A549 (cell line): ENCODE measurements at regions not wholly inside any gene's neighbourhood (a gene's known extent, or its start where the extent isn't known, plus 50 kb on each side); places are given as distances from the start of the nearest gene placed in this dataset.

Experiments used
- CTCF ChIP-seq: fragments of >200 bp; sonication (Bioruptor Twin); formaldehyde crosslinking; IDR thresholded peaks from 3 replicates; pipeline ENCODE4 v1.5.1; 2016
- EHMT2 ChIP-seq: fragments of 200-600 bp; sonication (generic); IDR thresholded peaks from 2 replicates; pipeline ENCODE4 v1.6.1; 2016; ENCODE audit warnings: antibody characterized with exemption, low read depth, mild to moderate bottlenecking, moderate library complexity
- FOSL2 ChIP-seq, 2 experiments: fragments of 450-650 bp in 1 of 2; fragments of >200 bp in 1 of 2; sonication (Bioruptor Twin) in 1 of 2; formaldehyde crosslinking; IDR thresholded peaks; 2 replicates each; pipeline versions ENCODE4 v1.5.0 to v1.6.1; 2016 to 2020; ENCODE audit warnings: mild to moderate bottlenecking in 1 of 2, moderate library complexity in 1 of 2
- FOXS1 ChIP-seq: fragments of 250-450 bp; sonication (Bioruptor Pico); IDR thresholded peaks from 2 replicates; pipeline ENCODE4 v1.5.0; 2020; ENCODE audit warnings: mild to moderate bottlenecking, moderate library complexity
- HOXB13 ChIP-seq: fragments of 250-450 bp; sonication (Bioruptor Pico); IDR thresholded peaks from 2 replicates; pipeline ENCODE4 v1.5.0; 2020; ENCODE audit warnings: low read depth, mild to moderate bottlenecking, moderate library complexity
- MAX ChIP-seq: IDR thresholded peaks from 2 replicates; pipeline ENCODE4 v1.6.1; 2012
- NFE2L2 ChIP-seq: fragments of 150-350 bp; conservative IDR thresholded peaks from 2 replicates; pipeline ENCODE4 v1.6.1; 2014; ENCODE audit warnings: low read length
- PBX3 ChIP-seq: IDR thresholded peaks from 2 replicates; pipeline ENCODE4 v1.6.1; 2012
- POLR2A ChIP-seq: IDR thresholded peaks from 2 replicates; pipeline ENCODE4 v1.6.1; 2012; ENCODE audit warnings: mild to moderate bottlenecking, low read length
- RCOR1 ChIP-seq: fragments of 150-350 bp; IDR thresholded peaks from 2 replicates; pipeline ENCODE4 v1.6.1; 2014; ENCODE audit warnings: antibody characterized with exemption, low read length, low read depth
- RFX5 ChIP-seq: fragments of 450-650 bp; IDR thresholded peaks from 2 replicates; pipeline ENCODE4 v1.7.1; 2014; ENCODE audit warnings: antibody characterized with exemption, mild to moderate bottlenecking, moderate library complexity
- SMC3 ChIP-seq: fragments of >200 bp; sonication (Bioruptor Twin); formaldehyde crosslinking; IDR thresholded peaks from 3 replicates; pipeline ENCODE4 v1.6.1; 2018; ENCODE audit warnings: inconsistent platforms
- TF ChIP-seq, protein P1 (sequence below): fragments of 450-650 bp; IDR thresholded peaks from 2 replicates; pipeline ENCODE4 v1.6.1; 2014; ENCODE audit warnings: antibody characterized with exemption

DNA sequence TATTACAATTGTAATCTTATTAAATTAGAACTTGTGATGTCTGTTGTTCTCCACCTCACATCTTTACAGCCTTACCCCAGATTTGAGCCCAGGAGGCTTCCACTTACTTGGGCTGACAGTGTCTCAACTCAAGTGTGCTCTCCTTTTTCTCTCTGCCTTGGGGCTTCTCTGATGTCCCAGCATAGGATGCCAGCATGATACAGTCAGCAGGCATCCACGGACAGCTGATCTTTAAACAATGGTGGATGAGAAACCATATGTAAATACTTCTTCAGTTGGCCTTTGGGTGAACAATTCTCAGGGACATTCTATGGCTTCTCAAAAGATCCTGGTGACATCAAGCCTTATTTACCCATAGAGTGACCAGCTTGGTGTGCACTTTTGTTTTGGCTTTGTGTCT lies 107.6 kb upstream of the GORAB start:
- TF ChIP-seq CTCF, result no peak
- no peak for TF ChIP-seq RCOR1
- no peak for TF ChIP-seq NFE2L2
- TF ChIP-seq POLR2A, result no peak
- TF ChIP-seq, protein P1, sequence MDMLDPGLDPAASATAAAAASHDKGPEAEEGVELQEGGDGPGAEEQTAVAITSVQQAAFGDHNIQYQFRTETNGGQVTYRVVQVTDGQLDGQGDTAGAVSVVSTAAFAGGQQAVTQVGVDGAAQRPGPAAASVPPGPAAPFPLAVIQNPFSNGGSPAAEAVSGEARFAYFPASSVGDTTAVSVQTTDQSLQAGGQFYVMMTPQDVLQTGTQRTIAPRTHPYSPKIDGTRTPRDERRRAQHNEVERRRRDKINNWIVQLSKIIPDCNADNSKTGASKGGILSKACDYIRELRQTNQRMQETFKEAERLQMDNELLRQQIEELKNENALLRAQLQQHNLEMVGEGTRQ, result no peak
- TF ChIP-seq PBX3, result no peak
- no peak for TF ChIP-seq EHMT2
- no peak for TF ChIP-seq RFX5
- no peak for TF ChIP-seq MAX
- TF ChIP-seq FOSL2 (IDR thresholded peaks at IDR 0.05), result no peak
- TF ChIP-seq FOSL2 (CRISPR knock-in tag; IDR thresholded peaks at IDR 0.05), result no peak
- no peak for TF ChIP-seq HOXB13 (CRISPR knock-in tag)
- no peak for TF ChIP-seq FOXS1 (CRISPR knock-in tag)
- TF ChIP-seq SMC3, result no peak
